SH-SY5Y (cell line): ENCODE measurements at regions not wholly inside any gene's neighbourhood (a gene's known extent, or its start where the extent isn't known, plus 50 kb on each side); places are given as distances from the start of the nearest gene placed in this dataset.

Experiments
- GATA2 ChIP-seq: IDR thresholded peaks from 2 replicates; pipeline ENCODE4 v1.6.1; 2011; ENCODE audit warnings: mild to moderate bottlenecking, low read depth, low read length
- GATA3 ChIP-seq: IDR thresholded peaks from 2 replicates; pipeline ENCODE4 v1.6.1; 2011; ENCODE audit warnings: low read depth, mild to moderate bottlenecking, low read length, moderate library complexity

DNA sequence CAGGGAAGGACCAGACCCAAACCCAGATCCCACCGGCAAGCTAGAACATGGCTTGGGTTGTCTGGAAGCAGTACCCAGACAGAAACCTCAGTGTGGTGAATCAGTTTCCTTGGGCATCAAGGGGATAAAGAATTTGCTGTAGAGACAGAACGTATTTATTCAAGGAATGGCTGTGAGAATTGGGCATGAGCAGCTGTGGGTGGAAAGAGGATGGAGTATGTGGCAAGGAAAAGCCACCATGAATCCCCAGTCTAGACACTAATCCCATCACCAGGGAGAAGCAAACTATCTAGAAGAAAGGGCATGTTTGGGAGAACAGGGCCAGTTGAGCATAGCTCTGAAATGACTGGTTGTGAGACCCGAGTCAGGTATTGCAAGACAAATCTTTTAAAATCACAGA is 109.2 kb downstream of the TOMM20 start:
- TF ChIP-seq GATA3 (no peak), GATA2 (no peak)
